H1 (cell line): ENCODE measurements at regions not wholly inside any gene's neighbourhood (a gene's known extent, or its start where the extent isn't known, plus 50 kb on each side); places are given as distances from the start of the nearest gene placed in this dataset.

Experiments
- ATF3 ChIP-seq: IDR thresholded peaks from 2 replicates; pipeline ENCODE4 v1.6.1; 2011; ENCODE audit warnings: low read depth, mild to moderate bottlenecking, low read length; ENCODE audit not compliant: insufficient read depth
- BRCA1 ChIP-seq: IDR thresholded peaks from 2 replicates; pipeline ENCODE4 v1.6.1; 2012; ENCODE audit warnings: low read depth, low read length, improper control_type of control experiment
- CREB1 ChIP-seq: IDR thresholded peaks from 2 replicates; pipeline ENCODE4 v1.6.1; 2012; ENCODE audit warnings: inconsistent platforms
- CTCF ChIP-seq, 3 experiments: IDR thresholded peaks; 1 replicate in 2 of 3; 2 replicates in 1 of 3; pipeline versions ENCODE4 v1.5.1 to v1.6.1; 2011; ENCODE audit warnings: low read length in 3 of 3, mild to moderate bottlenecking in 3 of 3, inconsistent platforms in 2 of 3, low read depth in 1 of 3, moderate library complexity in 1 of 3; ENCODE audit not compliant: insufficient read depth in 1 of 3; ENCODE audit errors: control extremely low read depth in 1 of 3
- EP300 ChIP-seq, 2 experiments: IDR thresholded peaks; 1 replicate in 1 of 2; 2 replicates in 1 of 2; pipeline ENCODE4 v1.6.1; 2011 to 2012; ENCODE audit warnings: low read depth in 2 of 2, low read length in 2 of 2, mild to moderate bottlenecking in 2 of 2, borderline replicate concordance in 1 of 2, inconsistent platforms in 1 of 2, moderate library complexity in 1 of 2
- EZH2 ChIP-seq: fragments of 200-600 bp; sonication (generic); IDR thresholded peaks from 2 replicates; pipeline ENCODE4 v1.7.1; 2012; ENCODE audit warnings: low read depth, mild to moderate bottlenecking, moderate library complexity, low read length, inconsistent platforms; ENCODE audit not compliant: severe bottlenecking
- GABPA ChIP-seq: IDR thresholded peaks from 2 replicates; pipeline ENCODE4 v1.6.1; 2011; ENCODE audit warnings: mild to moderate bottlenecking, low read length, moderate library complexity, borderline replicate concordance; ENCODE audit not compliant: insufficient read depth
- GTF2F1 ChIP-seq: IDR thresholded peaks from 2 replicates; pipeline ENCODE4 v1.6.1; 2012; ENCODE audit warnings: low read depth, low read length, improper control_type of control experiment, borderline replicate concordance
- KDM1A ChIP-seq: fragments of 200-600, 300-600 bp; sonication (generic); IDR thresholded peaks from 2 replicates; pipeline ENCODE4 v1.7.1; 2016; ENCODE audit warnings: mild to moderate bottlenecking, low read length, borderline replicate concordance
- MAX ChIP-seq: IDR thresholded peaks from 2 replicates; pipeline ENCODE4 v1.6.1; 2012; ENCODE audit warnings: inconsistent platforms
- POLR2A ChIP-seq, 2 experiments: IDR thresholded peaks; 1 replicate in 1 of 2; 2 replicates in 1 of 2; pipeline ENCODE4 v1.6.1; 2011; ENCODE audit warnings: low read depth in 2 of 2, low read length in 2 of 2, mild to moderate bottlenecking in 2 of 2; ENCODE audit errors: control extremely low read depth in 1 of 2
- SIX5 ChIP-seq: IDR thresholded peaks from 2 replicates; pipeline ENCODE4 v1.6.1; 2011; ENCODE audit warnings: mild to moderate bottlenecking, low read depth, low read length
- YY1 ChIP-seq: IDR thresholded peaks from 2 replicates; pipeline ENCODE4 v1.6.1; 2011; ENCODE audit warnings: low read depth, mild to moderate bottlenecking, low read length
- ZNF274 ChIP-seq: IDR thresholded peaks from 2 replicates; pipeline ENCODE4 v1.7.0; 2012; ENCODE audit warnings: low read length, borderline replicate concordance; ENCODE audit errors: extremely low read depth

- no peak for TF ChIP-seq CTCF (IDR thresholded peaks at IDR 0.05; ENCODE audit: control extremely low read depth in 1 of 3, insufficient read depth in 1 of 3, low read depth in 1 of 3, low read length in 3 of 3)
- no peak for TF ChIP-seq BRCA1
- TF ChIP-seq CREB1 = no peak
- no peak for TF ChIP-seq KDM1A
- no peak for TF ChIP-seq YY1
- no peak for TF ChIP-seq ATF3
- no peak for TF ChIP-seq ZNF274
- no peak for TF ChIP-seq POLR2A (IDR thresholded peaks at IDR 0.05; ENCODE audit: control extremely low read depth in 1 of 2, low read depth in 2 of 2, low read length in 2 of 2)
- no peak for TF ChIP-seq EZH2
- TF ChIP-seq EP300 (IDR thresholded peaks at IDR 0.05; ENCODE audit: borderline replicate concordance in 1 of 2, low read depth in 2 of 2, low read length in 2 of 2) = no peak
- no peak for TF ChIP-seq SIX5
- no peak for TF ChIP-seq MAX
- no peak for TF ChIP-seq GABPA
- no peak for TF ChIP-seq GTF2F1
These were observed 59.0 kb upstream of the SLIT2 start for GRCh38 chr4:20192736-20193135.
